ENCODE measurements at regions not wholly inside any gene's neighbourhood (a gene's known extent, or its start where the extent isn't known, plus 50 kb on each side); places are given as distances from the start of the nearest gene placed in this dataset.

DNA sequence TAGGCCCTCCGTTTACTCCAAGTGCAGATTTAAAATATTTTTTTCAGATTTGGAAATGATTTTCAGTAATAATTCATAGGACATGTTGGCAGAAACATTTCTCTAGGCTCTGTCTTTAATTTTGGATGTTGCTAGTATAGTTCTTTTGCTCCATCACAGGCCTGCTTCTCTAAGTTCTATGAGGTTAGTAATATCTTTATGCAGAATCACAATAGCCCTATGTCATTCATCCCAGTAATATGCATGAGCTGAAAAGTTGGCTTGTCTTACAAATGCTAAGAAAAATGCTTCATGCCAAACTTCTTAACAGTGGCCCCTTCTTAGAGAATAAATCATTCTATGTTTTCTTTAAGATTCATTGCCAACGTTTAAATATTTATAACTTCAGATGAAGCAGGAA, 148.3 kb upstream of the TLL1 start:
- no peak overlapping the region for H3K4me2 ChIP-seq (ENCODE audit: low read length)
- H3K27ac ChIP-seq (ENCODE audit: low read depth, low read length), result no peak overlapping the region
- no peaks in the 10 kb centered on the region for H3K36me3 ChIP-seq (ENCODE audit: control insufficient read depth, low read length)
- H3K27me3 ChIP-seq (ENCODE audit: control insufficient read depth, low read length), result no peaks in the 10 kb centered on the region
- H3K9me2 ChIP-seq (replicated peaks; ENCODE audit: control insufficient read depth, low read length), result no peaks in the 10 kb centered on the region
- H3K4me1 ChIP-seq (ENCODE audit: control insufficient read depth, low read length), result no peaks in the 10 kb centered on the region
- no peaks in the 10 kb centered on the region for H3K79me2 ChIP-seq (ENCODE audit: control insufficient read depth, low read length)
- H4K20me1 ChIP-seq (ENCODE audit: control insufficient read depth, insufficient read depth, low read depth, low read length), result no peaks in the 10 kb centered on the region
- no peaks in the 10 kb centered on the region for H3K9me3 ChIP-seq (ENCODE audit: control insufficient read depth, insufficient read depth, low read length)
- TF ChIP-seq, protein P1, sequence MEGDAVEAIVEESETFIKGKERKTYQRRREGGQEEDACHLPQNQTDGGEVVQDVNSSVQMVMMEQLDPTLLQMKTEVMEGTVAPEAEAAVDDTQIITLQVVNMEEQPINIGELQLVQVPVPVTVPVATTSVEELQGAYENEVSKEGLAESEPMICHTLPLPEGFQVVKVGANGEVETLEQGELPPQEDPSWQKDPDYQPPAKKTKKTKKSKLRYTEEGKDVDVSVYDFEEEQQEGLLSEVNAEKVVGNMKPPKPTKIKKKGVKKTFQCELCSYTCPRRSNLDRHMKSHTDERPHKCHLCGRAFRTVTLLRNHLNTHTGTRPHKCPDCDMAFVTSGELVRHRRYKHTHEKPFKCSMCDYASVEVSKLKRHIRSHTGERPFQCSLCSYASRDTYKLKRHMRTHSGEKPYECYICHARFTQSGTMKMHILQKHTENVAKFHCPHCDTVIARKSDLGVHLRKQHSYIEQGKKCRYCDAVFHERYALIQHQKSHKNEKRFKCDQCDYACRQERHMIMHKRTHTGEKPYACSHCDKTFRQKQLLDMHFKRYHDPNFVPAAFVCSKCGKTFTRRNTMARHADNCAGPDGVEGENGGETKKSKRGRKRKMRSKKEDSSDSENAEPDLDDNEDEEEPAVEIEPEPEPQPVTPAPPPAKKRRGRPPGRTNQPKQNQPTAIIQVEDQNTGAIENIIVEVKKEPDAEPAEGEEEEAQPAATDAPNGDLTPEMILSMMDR (IDR thresholded peaks at IDR 0.05; ENCODE audit: low read depth, low read length, poor library complexity, severe bottlenecking), result no peak
- no peak for TF ChIP-seq EZH2phosphoT487 (IDR thresholded peaks at IDR 0.05; ENCODE audit: borderline replicate concordance, low read length)
- no peaks in the 10 kb centered on the region for H3F3A ChIP-seq (ENCODE audit: control insufficient read depth, insufficient read depth)
- no peak overlapping the region for H3K4me3 ChIP-seq (ENCODE audit: low read length)

DNA sequence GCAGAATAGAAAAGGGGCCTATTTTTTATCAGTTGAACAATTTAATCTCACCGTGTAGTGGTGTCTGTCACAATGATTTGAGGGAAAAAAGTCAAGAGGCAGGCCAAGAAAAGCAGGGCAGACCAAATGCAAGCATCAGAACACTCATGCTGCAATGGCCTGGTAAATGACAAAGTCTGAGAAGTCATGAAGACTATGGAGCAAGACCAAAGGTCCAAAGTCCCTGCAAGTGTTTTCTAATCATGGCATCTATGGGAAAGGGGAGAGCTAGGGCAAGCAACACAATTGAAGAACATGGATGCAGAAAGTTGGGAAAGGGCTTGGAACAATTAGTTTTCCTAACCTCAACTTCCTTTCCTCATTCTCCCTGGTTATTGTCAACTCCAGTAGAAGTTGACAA, 147.7 kb upstream of the TLL1 start:
- Histone ChIP-seq H3K4me2 (ENCODE audit: low read length) (no peak overlapping the region), H4K20me1 (ENCODE audit: control insufficient read depth, insufficient read depth, low read depth, low read length) (no peaks in the 10 kb centered on the region), H3K4me3 (ENCODE audit: low read length) (no peak overlapping the region), H3K36me3 (ENCODE audit: control insufficient read depth, low read length) (no peaks in the 10 kb centered on the region), H3K27ac (ENCODE audit: low read depth, low read length) (no peak overlapping the region), H3K9me3 (ENCODE audit: control insufficient read depth, insufficient read depth, low read length) (no peaks in the 10 kb centered on the region), H3K9me2 (replicated peaks; ENCODE audit: control insufficient read depth, low read length) (no peaks in the 10 kb centered on the region), H3K4me1 (ENCODE audit: control insufficient read depth, low read length) (no peaks in the 10 kb centered on the region), H3K79me2 (ENCODE audit: control insufficient read depth, low read length) (no peaks in the 10 kb centered on the region), H3K27me3 (ENCODE audit: control insufficient read depth, low read length) (no peaks in the 10 kb centered on the region), H3F3A (ENCODE audit: control insufficient read depth, insufficient read depth) (no peaks in the 10 kb centered on the region)
- no peak for TF ChIP-seq EZH2phosphoT487 (IDR thresholded peaks at IDR 0.05; ENCODE audit: borderline replicate concordance, low read length)
- TF ChIP-seq, protein P1 (IDR thresholded peaks at IDR 0.05; ENCODE audit: low read depth, low read length, poor library complexity, severe bottlenecking), result no peak

DNA sequence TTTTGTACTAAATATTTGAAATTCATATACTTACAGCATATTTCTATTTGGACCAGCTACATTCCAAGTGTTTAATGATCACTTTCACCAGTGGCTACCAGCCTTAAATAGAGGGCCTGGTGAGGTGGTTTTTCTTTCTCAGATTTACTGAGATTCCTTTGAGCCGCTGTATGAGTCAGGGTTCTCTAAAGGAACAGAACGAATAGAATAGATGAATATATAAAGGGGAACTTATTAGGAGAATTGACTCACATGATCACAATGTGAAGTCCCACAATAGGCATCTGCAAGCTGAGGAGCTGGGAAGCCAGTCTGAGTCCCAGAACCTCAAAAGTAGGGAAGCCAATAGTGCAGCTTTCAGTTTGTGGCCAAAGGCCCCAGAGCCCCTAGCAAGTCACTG, 146.2 kb upstream of the TLL1 start:
- H3K27me3 ChIP-seq (ENCODE audit: control insufficient read depth, low read length), result no peaks in the 10 kb centered on the region
- no peaks in the 10 kb centered on the region for H3K4me1 ChIP-seq (ENCODE audit: control insufficient read depth, low read length)
- H3K79me2 ChIP-seq (ENCODE audit: control insufficient read depth, low read length), result no peaks in the 10 kb centered on the region
- no peaks in the 10 kb centered on the region for H3K36me3 ChIP-seq (ENCODE audit: control insufficient read depth, low read length)
- H3K9me3 ChIP-seq (ENCODE audit: control insufficient read depth, insufficient read depth, low read length), result no peaks in the 10 kb centered on the region
- H3K4me3 ChIP-seq (ENCODE audit: low read length), result no peak overlapping the region
- H3K4me2 ChIP-seq (ENCODE audit: low read length), result no peak overlapping the region
- no peaks in the 10 kb centered on the region for H4K20me1 ChIP-seq (ENCODE audit: control insufficient read depth, insufficient read depth, low read depth, low read length)
- no peak for TF ChIP-seq EZH2phosphoT487 (IDR thresholded peaks at IDR 0.05; ENCODE audit: borderline replicate concordance, low read length)
- TF ChIP-seq, protein P1 (IDR thresholded peaks at IDR 0.05; ENCODE audit: low read depth, low read length, poor library complexity, severe bottlenecking), result no peak
- no peaks in the 10 kb centered on the region for H3K9me2 ChIP-seq (replicated peaks; ENCODE audit: control insufficient read depth, low read length)
- no peak overlapping the region for H3K27ac ChIP-seq (ENCODE audit: low read depth, low read length)
- H3F3A ChIP-seq (ENCODE audit: control insufficient read depth, insufficient read depth), result no peaks in the 10 kb centered on the region

All from DOHH2 (cell line).